Stimulated activated naive CD4-positive, alpha-beta T cell treated with Interleukin-2 at 50 U/mL for 16 hours (primary cell): ENCODE measurements at regions not wholly inside any gene's neighbourhood (a gene's known extent, or its start where the extent isn't known, plus 50 kb on each side); places are given as distances from the start of the nearest gene placed in this dataset.

Experiments
- DNase-seq: peaks from one replicate; lab custom pipeline; 2025; lab: John Stamatoyannopoulos, UW

- DNase-seq: no peak
Observed at GRCh38 chr15:39479911-39480310, 101.0 kb upstream of the THBS1 start.

- no peak for DNase-seq
Observed at GRCh38 chr15:39482459-39482858, 98.4 kb upstream of the THBS1 start.

- no peak for DNase-seq
Observed at GRCh38 chr15:39486621-39487457, 94.0 kb upstream of the THBS1 start.

- no peak for DNase-seq
Observed at GRCh38 chr15:39487458-39487735, 93.5 kb upstream of the THBS1 start.

GRCh38 chr15:39488516-39488915, 92.4 kb upstream of the THBS1 start:
- DNase-seq: no peak

GRCh38 chr15:39488961-39489360, 91.9 kb upstream of the THBS1 start:
- DNase-seq: no peak

- no peak for DNase-seq
Observed at GRCh38 chr15:39491115-39491885, 89.6 kb upstream of the THBS1 start.

GRCh38 chr15:39491886-39492490, 88.9 kb upstream of the THBS1 start:
- no peak for DNase-seq

- DNase-seq: no peak
Observed at GRCh38 chr15:39493424-39494067, 87.3 kb upstream of the THBS1 start.

- DNase-seq: no peak
Observed at GRCh38 chr15:39494462-39494861, 86.4 kb upstream of the THBS1 start.

- DNase-seq: no peak
Observed at GRCh38 chr15:39495871-39496840, 84.7 kb upstream of the THBS1 start.

- DNase-seq: no peak
Observed at GRCh38 chr15:39497016-39497758, 83.7 kb upstream of the THBS1 start.

- DNase-seq: no peak
Observed at GRCh38 chr15:39497759-39498565, 82.9 kb upstream of the THBS1 start.

- no peak for DNase-seq
Observed at GRCh38 chr15:39498629-39499028, 82.2 kb upstream of the THBS1 start.

- no peak for DNase-seq
Observed at GRCh38 chr15:39499042-39499441, 81.8 kb upstream of the THBS1 start.

- no peak for DNase-seq
Observed at GRCh38 chr15:39499681-39500080, 81.2 kb upstream of the THBS1 start.

- no peak for DNase-seq
Observed at GRCh38 chr15:39501366-39502081, 79.4 kb upstream of the THBS1 start.

GRCh38 chr15:39502082-39502447, 78.8 kb upstream of the THBS1 start:
- no peak for DNase-seq

GRCh38 chr15:39502611-39503195, 78.2 kb upstream of the THBS1 start:
- no peak for DNase-seq
